DOHH2 (cell line): ENCODE measurements at regions not wholly inside any gene's neighbourhood (a gene's known extent, or its start where the extent isn't known, plus 50 kb on each side); places are given as distances from the start of the nearest gene placed in this dataset.
"Not testable (repeated sequence)": the region's sequence is repeated elsewhere in the genome, so short reads cannot be mapped to it uniquely, and the experiment has no call there.

Experiments used
- H3F3A ChIP-seq: fragments of 200-600 bp; sonication (generic), shearing (Covaris generic); 2 replicates; pipeline ENCODE4 v1.6.0; 2016; ENCODE audit warnings: antibody characterized with exemption, mild to moderate bottlenecking; ENCODE audit not compliant: control insufficient read depth, insufficient read depth
- H3K27ac ChIP-seq: fragments of 200-600 bp; sonication (generic); 2 replicates; pipeline ENCODE4 v1.5.1; 2014; ENCODE audit warnings: low read depth, mild to moderate bottlenecking, low read length, moderate library complexity
- H3K27me3 ChIP-seq: fragments of 200-600 bp; sonication (generic); 2 replicates; pipeline ENCODE4 v1.6.1; 2014; ENCODE audit warnings: mild to moderate bottlenecking, low read length, mixed read lengths; ENCODE audit not compliant: control insufficient read depth
- H3K36me3 ChIP-seq: fragments of 200-600 bp; sonication (generic); 2 replicates; pipeline ENCODE4 v1.6.1; 2014; ENCODE audit warnings: mild to moderate bottlenecking, low read length, moderate library complexity, mixed read lengths; ENCODE audit not compliant: control insufficient read depth
- H3K4me1 ChIP-seq: fragments of 200-600 bp; sonication (generic); 2 replicates; pipeline ENCODE4 v1.6.1; 2014; ENCODE audit warnings: mild to moderate bottlenecking, low read length, mixed read lengths; ENCODE audit not compliant: control insufficient read depth
- H3K4me2 ChIP-seq: fragments of 200-600 bp; sonication (generic); 2 replicates; pipeline ENCODE4 v1.6.0; 2014; ENCODE audit warnings: mild to moderate bottlenecking, low read length, moderate library complexity
- H3K4me3 ChIP-seq: fragments of 200-600 bp; sonication (generic); 2 replicates; pipeline ENCODE4 v1.5.1; 2014; ENCODE audit warnings: mild to moderate bottlenecking, low read length, mixed read lengths
- H3K79me2 ChIP-seq: fragments of 200-600 bp; sonication (generic); 2 replicates; pipeline ENCODE4 v1.6.1; 2014; ENCODE audit warnings: mild to moderate bottlenecking, low read length, mixed read lengths; ENCODE audit not compliant: control insufficient read depth
- H3K9me2 ChIP-seq: fragments of 200-600 bp; sonication (generic); replicated peaks from 2 replicates; pipeline ENCODE4 v1.6.1; 2014; ENCODE audit warnings: mild to moderate bottlenecking, low read length, mixed read lengths; ENCODE audit not compliant: control insufficient read depth
- H3K9me3 ChIP-seq: fragments of 200-600 bp; sonication (generic); 2 replicates; pipeline ENCODE4 v1.6.1; 2014; ENCODE audit warnings: antibody characterized with exemption, low read length, mixed read lengths; ENCODE audit not compliant: control insufficient read depth, insufficient read depth
- H4K20me1 ChIP-seq: fragments of 200-600 bp; sonication (generic); 2 replicates; pipeline ENCODE4 v1.6.0; 2014; ENCODE audit warnings: low read depth, mild to moderate bottlenecking, antibody characterized with exemption, low read length, moderate library complexity; ENCODE audit not compliant: control insufficient read depth, insufficient read depth
- CTCF ChIP-seq: fragments of 200-600 bp; sonication (generic); IDR thresholded peaks from one replicate; pipeline ENCODE4 v1.5.1; 2014; ENCODE audit warnings: antibody characterized with exemption, mild to moderate bottlenecking, low read depth, low read length; ENCODE audit not compliant: poor library complexity, severe bottlenecking
- EZH2phosphoT487 ChIP-seq: fragments of 200-600 bp; sonication (generic); IDR thresholded peaks from 2 replicates; pipeline ENCODE4 v1.6.1; 2017; ENCODE audit warnings: borderline replicate concordance, mild to moderate bottlenecking, antibody characterized with exemption, low read length, moderate library complexity, mixed read lengths

GRCh38 chr1:228650141-228650540, 85.1 kb upstream of the RHOU start:
- Histone ChIP-seq H3K79me2 (no peaks in the 10 kb centered on the region), H3K27me3 (peaks cover 50% of the 10 kb centered on the region), H3K36me3 (no peaks in the 10 kb centered on the region), H3K9me2 (no peaks in the 10 kb centered on the region), H3F3A (no peaks in the 10 kb centered on the region), H3K27ac (no peak overlapping the region), H3K4me2 (no peak overlapping the region), H3K4me1 (peaks cover 14% of the 10 kb centered on the region), H3K4me3 (no peak overlapping the region), H4K20me1 (no peaks in the 10 kb centered on the region), H3K9me3 (no peaks in the 10 kb centered on the region)
- no peak for TF ChIP-seq CTCF
- no peak for TF ChIP-seq EZH2phosphoT487

- peaks cover 56% of the 10 kb centered on the region for H3K27me3 ChIP-seq
- H3K79me2 ChIP-seq: no peaks in the 10 kb centered on the region
- H3K27ac ChIP-seq: no peak overlapping the region
- H3K36me3 ChIP-seq: no peaks in the 10 kb centered on the region
- H3K4me2 ChIP-seq: no peak overlapping the region
- no peak overlapping the region for H3K4me3 ChIP-seq
- H3K9me2 ChIP-seq: no peaks in the 10 kb centered on the region
- peaks cover 14% of the 10 kb centered on the region for H3K4me1 ChIP-seq
- no peaks in the 10 kb centered on the region for H4K20me1 ChIP-seq
- H3K9me3 ChIP-seq: no peaks in the 10 kb centered on the region
- TF ChIP-seq EZH2phosphoT487: no peak
- TF ChIP-seq CTCF: no peak
- no peaks in the 10 kb centered on the region for H3F3A ChIP-seq
Observed at GRCh38 chr1:228650946-228651345, 84.3 kb upstream of the RHOU start.

- Histone ChIP-seq H3F3A (no peaks in the 10 kb centered on the region), H3K79me2 (no peaks in the 10 kb centered on the region), H3K9me2 (no peaks in the 10 kb centered on the region), H3K27ac (no peak overlapping the region), H3K27me3 (peaks cover 52% of the 10 kb centered on the region), H3K4me2 (no peak overlapping the region), H3K9me3 (no peaks in the 10 kb centered on the region), H3K4me1 (peaks cover 10% of the 10 kb centered on the region), H4K20me1 (no peaks in the 10 kb centered on the region), H3K36me3 (no peaks in the 10 kb centered on the region), H3K4me3 (no peak overlapping the region)
- TF ChIP-seq CTCF (no peak), EZH2phosphoT487 (no peak)
Observed at GRCh38 chr1:228652116-228652515, 83.2 kb upstream of the RHOU start.

- H3K36me3 ChIP-seq, H3K4me2 ChIP-seq, H3K4me3 ChIP-seq, H4K20me1 ChIP-seq, H3K9me3 ChIP-seq, H3K79me2 ChIP-seq, H3K4me1 ChIP-seq, H3K27ac ChIP-seq, H3K9me2 ChIP-seq, H3F3A ChIP-seq: not testable (repeated sequence)
- peaks cover 42% of the 10 kb centered on the region for H3K27me3 ChIP-seq
Observed at GRCh38 chr1:228653057-228653456, 82.2 kb upstream of the RHOU start.
